NCI-H1105 (cell line): ENCODE measurements at regions not wholly inside any gene's neighbourhood (a gene's known extent, or its start where the extent isn't known, plus 50 kb on each side); places are given as distances from the start of the nearest gene placed in this dataset.
"Not testable (repeated sequence)": the region's sequence is repeated elsewhere in the genome, so short reads cannot be mapped to it uniquely, and the experiment has no call there.

Experiments used
- DNase-seq: peaks from one replicate; lab custom pipeline; 2025; lab: John Stamatoyannopoulos, UW

- no peak for DNase-seq
These were observed 76.6 kb upstream of the ZNF644 start for GRCh38 chr1:91098299-91098906.

- not testable (repeated sequence) for DNase-seq
These were observed 73.5 kb upstream of the ZNF644 start for GRCh38 chr1:91095321-91095720.

- DNase-seq: no peak
These were observed 70.7 kb upstream of the ZNF644 start for GRCh38 chr1:91092503-91092902.

- DNase-seq: peak; percentile 5
These were observed 70.0 kb upstream of the ZNF644 start for GRCh38 chr1:91091812-91092211.

- no peak for DNase-seq
These were observed 58.8 kb upstream of the ZNF644 start for GRCh38 chr1:91080650-91081049.

GRCh38 chr1:91078859-91079258 lies 57.0 kb upstream of the ZNF644 start:
- DNase-seq: no peak

- DNase-seq: no peak
These were observed 55.0 kb upstream of the ZNF644 start for GRCh38 chr1:91076834-91077233.

- DNase-seq: no peak
These were observed 53.6 kb upstream of the ZNF644 start for GRCh38 chr1:91075233-91076135.

GRCh38 chr1:91073299-91073698 lies 51.5 kb upstream of the ZNF644 start:
- DNase-seq: no peak

GRCh38 chr1:91071838-91072237 lies 50.0 kb upstream of the ZNF644 start:
- DNase-seq: no peak
